Astrocyte (in vitro differentiated cells and primary cell): ENCODE measurements at regions not wholly inside any gene's neighbourhood (a gene's known extent, or its start where the extent isn't known, plus 50 kb on each side); places are given as distances from the start of the nearest gene placed in this dataset.

Source experiments
- DNase-seq: peaks from one replicate; pipeline ENCODE4 v3.0.0-alpha.2; 2010; ENCODE audit warnings: low read depth
- FAIRE-seq: peaks from 2 replicates; lab custom pipeline; 2011; peaks lifted over from hg19 to GRCh38; lab: Jason Lieb, UNC
- H2AFZ ChIP-seq: 2 replicates; pipeline ENCODE4 v1.6.0; 2012; ENCODE audit warnings: low read depth, low read length, inconsistent platforms
- H3K27ac ChIP-seq: 2 replicates; pipeline ENCODE4 v1.5.1; 2011; ENCODE audit warnings: low read depth, low read length, inconsistent platforms
- H3K27me3 ChIP-seq: 2 replicates; pipeline ENCODE4 v1.6.0; 2011; ENCODE audit warnings: low read length, inconsistent platforms; ENCODE audit not compliant: insufficient read depth
- H3K36me3 ChIP-seq: 2 replicates; pipeline ENCODE4 v1.5.1; 2011; ENCODE audit warnings: low read length, inconsistent platforms; ENCODE audit not compliant: insufficient read depth
- H3K4me1 ChIP-seq: 2 replicates; pipeline ENCODE4 v1.5.1; 2011; ENCODE audit warnings: low read length, inconsistent platforms; ENCODE audit not compliant: insufficient read depth
- H3K4me2 ChIP-seq: 2 replicates; pipeline ENCODE4 v1.6.0; 2012; ENCODE audit warnings: low read length, inconsistent platforms
- H3K4me3 ChIP-seq: 2 replicates; pipeline ENCODE4 v1.5.1; 2011; ENCODE audit warnings: low read depth, mild to moderate bottlenecking, low read length, inconsistent platforms; ENCODE audit not compliant: insufficient read depth
- H3K79me2 ChIP-seq: 2 replicates; pipeline ENCODE4 v1.6.0; 2012; ENCODE audit warnings: mild to moderate bottlenecking, low read length, inconsistent platforms; ENCODE audit not compliant: insufficient read depth
- H3K9ac ChIP-seq: 2 replicates; pipeline ENCODE4 v1.6.0; 2012; ENCODE audit warnings: mild to moderate bottlenecking, low read length, inconsistent platforms
- H3K9me3 ChIP-seq: 2 replicates; pipeline ENCODE4 v1.5.1; 2012; ENCODE audit warnings: low read depth, mild to moderate bottlenecking, low read length, inconsistent platforms; ENCODE audit not compliant: insufficient read depth
- H4K20me1 ChIP-seq: 2 replicates; pipeline ENCODE4 v1.6.0; 2012; ENCODE audit warnings: low read length, inconsistent platforms; ENCODE audit not compliant: insufficient read depth
- H3K27ac Mint-ChIP-seq: one replicate; pipeline ENCODE4 v1.8.0; 2021; ENCODE audit warnings: mild to moderate bottlenecking, mixed read lengths; ENCODE audit not compliant: unreplicated experiment
- H3K27me3 Mint-ChIP-seq: one replicate; pipeline ENCODE4 v1.8.0; 2021; ENCODE audit warnings: low read depth, mixed read lengths; ENCODE audit not compliant: unreplicated experiment
- H3K36me3 Mint-ChIP-seq: one replicate; pipeline ENCODE4 v1.8.0; 2021; ENCODE audit warnings: low read depth, mixed read lengths; ENCODE audit not compliant: unreplicated experiment
- H3K4me1 Mint-ChIP-seq: one replicate; pipeline ENCODE4 v1.8.0; 2021; ENCODE audit warnings: low read depth, mixed read lengths; ENCODE audit not compliant: unreplicated experiment
- H3K4me3 Mint-ChIP-seq: one replicate; pipeline ENCODE4 v1.8.0; 2021; ENCODE audit warnings: mild to moderate bottlenecking, moderate library complexity, mixed read lengths; ENCODE audit not compliant: unreplicated experiment
- H3K9me3 Mint-ChIP-seq: one replicate; pipeline ENCODE4 v1.8.0; 2021; ENCODE audit warnings: mild to moderate bottlenecking, mixed read lengths; ENCODE audit not compliant: unreplicated experiment
- CTCF ChIP-seq: IDR thresholded peaks from 2 replicates; pipeline ENCODE4 v1.5.1; 2011; ENCODE audit warnings: low read depth, mild to moderate bottlenecking, inconsistent platforms, low read length, moderate library complexity; ENCODE audit not compliant: insufficient read depth
- EZH2 ChIP-seq: IDR thresholded peaks from 2 replicates; pipeline ENCODE4 v1.6.1; 2012; ENCODE audit warnings: mild to moderate bottlenecking, low read length, inconsistent platforms; ENCODE audit not compliant: insufficient read depth

- Mint-ChIP-seq H3K36me3 (no peaks in the 10 kb centered on the region), H3K4me3 (no peak overlapping the region)
- H2AFZ ChIP-seq = no peak overlapping the region
These were observed 340.9 kb downstream of the ALG10 start for GRCh38 chr12:34363050-34363673.

GRCh38 chr12:34368079-34368478 lies 345.8 kb downstream of the ALG10 start:
- Histone ChIP-seq H3K9me3 (peaks cover 15% of the 10 kb centered on the region), H3K27me3 (no peaks in the 10 kb centered on the region), H3K4me1 (no peaks in the 10 kb centered on the region), H4K20me1 (no peaks in the 10 kb centered on the region), H3K9ac (no peak overlapping the region), H3K4me3 (no peak overlapping the region), H3K79me2 (no peaks in the 10 kb centered on the region), H2AFZ (no peak overlapping the region), H3K27ac (no peak overlapping the region), H3K4me2 (no peak overlapping the region), H3K36me3 (no peaks in the 10 kb centered on the region)
- DNase-seq = no peak
- Mint-ChIP-seq H3K27ac (no peak overlapping the region), H3K4me3 (no peak overlapping the region), H3K9me3 (peaks cover 12% of the 10 kb centered on the region), H3K36me3 (no peaks in the 10 kb centered on the region), H3K27me3 (no peaks in the 10 kb centered on the region), H3K4me1 (no peaks in the 10 kb centered on the region)
- no peak for FAIRE-seq
- TF ChIP-seq EZH2 (no peak), CTCF (no peak)

More at GRCh38 chr12:34363050-34363673, 340.9 kb downstream of the ALG10 start:
- Histone ChIP-seq H3K4me2 (no peak overlapping the region), H3K36me3 (no peaks in the 10 kb centered on the region), H3K79me2 (no peaks in the 10 kb centered on the region), H3K27me3 (no peaks in the 10 kb centered on the region), H4K20me1 (no peaks in the 10 kb centered on the region), H3K9me3 (peaks cover 14% of the 10 kb centered on the region), H3K27ac (no peak overlapping the region), H3K9ac (no peak overlapping the region), H3K4me1 (no peaks in the 10 kb centered on the region), H3K4me3 (no peak overlapping the region)
- Mint-ChIP-seq H3K27ac (no peak overlapping the region), H3K9me3 (peaks cover 10% of the 10 kb centered on the region), H3K4me1 (no peaks in the 10 kb centered on the region), H3K27me3 (no peaks in the 10 kb centered on the region)
- TF ChIP-seq CTCF (no peak), EZH2 (no peak)
- DNase-seq (no peak), FAIRE-seq (no peak)

- H3K79me2 ChIP-seq = no peaks in the 10 kb centered on the region
- H2AFZ ChIP-seq = no peak overlapping the region
- H3K27ac Mint-ChIP-seq = no peak overlapping the region
- H3K4me3 ChIP-seq = no peak overlapping the region
- H3K9me3 Mint-ChIP-seq = peaks cover 9% of the 10 kb centered on the region
- H3K9me3 ChIP-seq = peaks cover 15% of the 10 kb centered on the region
- no peaks in the 10 kb centered on the region for H3K27me3 ChIP-seq
- H3K4me2 ChIP-seq = no peak overlapping the region
- no peak for TF ChIP-seq CTCF
- no peak for TF ChIP-seq EZH2
- no peaks in the 10 kb centered on the region for H3K4me1 Mint-ChIP-seq
- H3K36me3 ChIP-seq = no peaks in the 10 kb centered on the region
- no peaks in the 10 kb centered on the region for H3K27me3 Mint-ChIP-seq
- no peak overlapping the region for H3K27ac ChIP-seq
- FAIRE-seq (no peak), DNase-seq (no peak)
- H3K36me3 Mint-ChIP-seq = no peaks in the 10 kb centered on the region
- no peak overlapping the region for H3K9ac ChIP-seq
- H3K4me3 Mint-ChIP-seq = no peak overlapping the region
- no peaks in the 10 kb centered on the region for H4K20me1 ChIP-seq
- H3K4me1 ChIP-seq = no peaks in the 10 kb centered on the region
These were observed 348.8 kb downstream of the ALG10 start for GRCh38 chr12:34371050-34371449.
